ENCODE measurements at regions not wholly inside any gene's neighbourhood (a gene's known extent, or its start where the extent isn't known, plus 50 kb on each side); places are given as distances from the start of the nearest gene placed in this dataset.

- POLR2A ChIA-PET = no interaction called here
- TF ChIP-seq CTCF (IDR thresholded peaks at IDR 0.05; ENCODE audit: insufficient read depth, low read depth, low read length) = no peak
- H3K36me3 ChIP-seq (ENCODE audit: control insufficient read depth, insufficient read depth, low read length) = no peaks in the 10 kb centered on the region
- CTCF ChIA-PET = no interaction called here
- no peaks in the 10 kb centered on the region for H3K27me3 ChIP-seq (ENCODE audit: control insufficient read depth, insufficient read depth, low read length)
- DNase-seq (ENCODE audit: low read depth) = no peak
- H3K4me3 ChIP-seq (ENCODE audit: low read depth, low read length) = no peak overlapping the region
These were observed 103.9 kb downstream of the RBFOX3 start for GRCh38 chr17:79506955-79507354.

GRCh38 chr17:79506150-79506870 is 104.5 kb downstream of the RBFOX3 start:
- Histone ChIP-seq H3K4me3 (ENCODE audit: low read depth, low read length) (no peak overlapping the region), H3K27me3 (ENCODE audit: control insufficient read depth, insufficient read depth, low read length) (no peaks in the 10 kb centered on the region), H3K36me3 (ENCODE audit: control insufficient read depth, insufficient read depth, low read length) (no peaks in the 10 kb centered on the region)
- no peak for TF ChIP-seq CTCF (IDR thresholded peaks at IDR 0.05; ENCODE audit: insufficient read depth, low read depth, low read length)
- ChIA-PET POLR2A (no interaction called here), CTCF (no interaction called here)
- DNase-seq (ENCODE audit: low read depth) = no peak

- H3K36me3 ChIP-seq (ENCODE audit: control insufficient read depth, insufficient read depth, low read length) = no peaks in the 10 kb centered on the region
- TF ChIP-seq CTCF (IDR thresholded peaks at IDR 0.05; ENCODE audit: insufficient read depth, low read depth, low read length) = no peak
- H3K27me3 ChIP-seq (ENCODE audit: control insufficient read depth, insufficient read depth, low read length) = no peaks in the 10 kb centered on the region
- DNase-seq (ENCODE audit: low read depth) = no peak
- CTCF ChIA-PET = no interaction called here
- POLR2A ChIA-PET = no interaction called here
- no peak overlapping the region for H3K4me3 ChIP-seq (ENCODE audit: low read depth, low read length)
These were observed 105.7 kb downstream of the RBFOX3 start for GRCh38 chr17:79505199-79505598.

- Histone ChIP-seq H3K4me3 (ENCODE audit: low read depth, low read length) (no peak overlapping the region), H3K36me3 (ENCODE audit: control insufficient read depth, insufficient read depth, low read length) (no peaks in the 10 kb centered on the region), H3K27me3 (ENCODE audit: control insufficient read depth, insufficient read depth, low read length) (no peaks in the 10 kb centered on the region)
- no peak for DNase-seq (ENCODE audit: low read depth)
- POLR2A ChIA-PET = no interaction called here
- TF ChIP-seq CTCF (IDR thresholded peaks at IDR 0.05; ENCODE audit: insufficient read depth, low read depth, low read length) = no peak
- CTCF ChIA-PET = no interaction called here
These were observed 106.7 kb downstream of the RBFOX3 start for GRCh38 chr17:79504181-79504605.

- CTCF ChIA-PET = no interaction called here
- no peak for DNase-seq (ENCODE audit: low read depth)
- no peaks in the 10 kb centered on the region for H3K27me3 ChIP-seq (ENCODE audit: control insufficient read depth, insufficient read depth, low read length)
- no peak overlapping the region for H3K4me3 ChIP-seq (ENCODE audit: low read depth, low read length)
- POLR2A ChIA-PET = no interaction called here
- no peaks in the 10 kb centered on the region for H3K36me3 ChIP-seq (ENCODE audit: control insufficient read depth, insufficient read depth, low read length)
- no peak for TF ChIP-seq CTCF (IDR thresholded peaks at IDR 0.05; ENCODE audit: insufficient read depth, low read depth, low read length)
These were observed 107.6 kb downstream of the RBFOX3 start for GRCh38 chr17:79503126-79503839.

All from BJ (cell line).